ACHN (cell line): ENCODE measurements at regions not wholly inside any gene's neighbourhood (a gene's known extent, or its start where the extent isn't known, plus 50 kb on each side); places are given as distances from the start of the nearest gene placed in this dataset.

Experiments
- DNase-seq: peaks from one replicate; pipeline ENCODE4 v3.0.0-alpha.2; 2015
- in situ Hi-C: cut with HindIII; loops from 2 replicates; pipeline ENCODE4 v1.10.0; 2017; ENCODE audit warnings: low sequenced_read_pairs, low pct_ligation_motif_present, low pct_unique_long_range_greater_than_20kb

DNA sequence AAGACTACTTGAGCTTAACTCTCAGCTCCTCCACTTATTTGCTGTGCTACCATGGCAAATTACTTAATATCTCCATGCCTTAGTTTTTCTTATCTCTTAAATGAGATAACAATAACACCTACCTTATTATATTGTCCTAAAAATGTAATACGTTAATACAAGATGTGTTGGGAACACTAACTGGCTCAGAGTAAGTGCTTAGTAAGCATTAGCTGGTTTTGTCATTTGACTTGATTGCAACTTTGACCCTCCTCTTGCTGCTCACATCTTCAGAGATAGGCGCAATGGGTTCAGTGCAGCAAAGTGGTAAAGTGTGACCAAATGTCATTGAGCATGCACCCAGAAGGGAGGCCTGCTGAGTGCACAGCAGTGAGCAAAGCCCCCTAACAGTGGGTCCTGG lies 294.5 kb upstream of the CLNK start:
- DNase-seq: no peak
- in situ Hi-C loops: no loop called here

DNA sequence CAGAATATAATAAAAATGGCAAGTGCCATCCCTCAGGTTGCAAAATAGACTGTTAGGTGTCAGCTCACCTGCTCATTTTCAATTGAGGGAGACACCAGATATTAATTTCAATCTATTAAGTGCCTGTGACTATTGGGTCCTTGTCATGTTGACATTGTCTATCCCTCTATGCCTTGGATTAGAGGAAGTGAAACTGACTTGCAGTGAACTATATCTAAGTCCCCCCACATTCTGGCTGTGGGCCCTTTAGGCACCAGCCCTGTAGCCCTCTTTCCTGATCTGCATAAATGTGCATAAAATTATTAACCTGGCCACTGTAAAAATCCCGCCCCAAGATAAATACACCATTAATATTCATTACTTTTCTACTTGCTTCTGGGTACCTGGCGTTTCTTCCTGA lies 293.0 kb upstream of the CLNK start:
- DNase-seq: no peak
- in situ Hi-C loops: no loop called here

DNA sequence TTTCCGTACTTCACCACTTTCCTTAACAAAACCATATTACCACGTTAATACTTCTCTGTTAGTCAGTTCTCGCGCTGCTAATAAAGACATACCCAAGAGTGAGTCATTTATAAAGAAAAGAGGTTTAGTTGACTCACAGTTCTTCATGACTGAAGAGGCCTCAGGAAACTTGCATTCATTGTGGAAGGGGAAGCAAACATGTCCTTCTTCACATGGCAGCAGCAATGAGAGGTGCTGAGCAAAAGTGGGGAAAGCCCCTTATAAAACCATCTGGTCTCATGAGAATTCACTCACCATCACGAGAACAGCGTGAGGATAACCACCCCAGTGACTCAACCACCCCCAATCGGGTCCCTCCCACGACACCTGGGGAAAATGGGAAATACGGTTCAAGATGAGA lies 289.8 kb upstream of the CLNK start:
- no peak for DNase-seq

DNA sequence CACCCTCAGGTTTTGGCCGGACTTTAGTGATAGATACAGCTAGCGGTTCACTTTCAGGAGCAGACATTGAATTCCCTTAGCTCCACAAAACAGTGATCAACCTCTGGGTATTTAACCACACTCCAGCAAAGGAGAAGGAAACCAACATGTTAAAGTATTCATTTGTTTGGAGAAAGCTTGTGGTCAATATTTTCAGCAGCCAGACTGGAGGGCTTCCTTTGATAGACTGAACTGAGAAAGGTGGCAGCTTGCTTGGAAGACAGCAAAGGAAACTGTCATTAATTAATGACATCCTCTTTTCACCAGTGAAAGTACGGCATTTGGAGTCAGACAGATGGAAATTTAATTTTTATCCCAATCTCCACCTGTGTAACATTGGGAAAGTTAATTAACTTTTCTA lies 289.1 kb upstream of the CLNK start:
- DNase-seq: no peak
- in situ Hi-C loops: no loop called here

More for the DNA sequence above, 289.8 kb upstream of the CLNK start:
- in situ Hi-C loops: no loop called here

DNA sequence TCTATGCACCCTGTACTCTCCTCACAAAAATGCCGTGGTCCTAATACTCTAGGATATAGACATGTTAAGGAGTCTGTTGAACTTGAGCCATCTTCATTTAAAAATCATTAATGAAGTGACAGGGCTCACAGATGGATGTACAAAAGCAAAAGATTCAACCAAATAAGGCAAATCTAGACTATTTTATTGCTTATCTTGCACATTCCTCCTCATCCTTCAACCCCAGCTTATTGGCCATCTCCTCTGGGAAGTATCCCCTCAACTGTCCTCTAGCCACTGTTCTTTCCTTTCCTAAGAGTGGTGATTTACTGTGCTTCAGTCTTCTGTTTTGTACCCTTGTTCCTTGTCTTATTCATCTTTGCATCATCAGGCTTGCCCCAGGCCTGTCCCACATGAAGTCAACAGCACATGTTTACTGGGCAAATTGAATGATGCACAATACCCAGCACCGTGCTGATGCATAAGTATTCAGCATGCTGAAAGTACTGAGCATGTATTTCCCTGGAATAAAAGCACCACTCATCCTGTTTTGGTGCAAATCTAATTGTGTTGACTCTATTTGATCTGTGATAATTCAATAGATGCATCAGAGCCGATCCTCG lies 287.3 kb upstream of the CLNK start:
- in situ Hi-C loops: no loop called here

DNA sequence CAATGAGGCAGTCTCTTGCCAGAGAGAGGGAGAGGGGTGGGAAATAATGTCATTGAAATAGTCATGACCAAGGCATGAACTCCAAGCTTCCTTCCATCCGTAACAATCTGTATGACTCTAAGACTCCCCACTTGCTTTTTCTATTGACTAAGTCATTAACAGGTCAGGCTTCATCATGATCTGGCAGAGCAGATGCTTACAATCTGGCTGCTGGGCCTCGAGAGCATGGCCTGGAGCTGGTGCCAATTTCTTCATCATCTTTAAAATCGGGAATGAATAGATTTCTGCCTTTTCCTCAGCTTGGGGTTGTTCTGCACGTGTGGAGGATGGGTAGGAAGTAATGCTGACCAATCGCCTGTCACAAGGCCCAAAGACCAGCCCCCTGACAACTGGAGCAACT lies 280.6 kb upstream of the CLNK start:
- in situ Hi-C loops: no loop called here
- DNase-seq: no peak

More for the DNA sequence above, 287.3 kb upstream of the CLNK start:
- no peak for DNase-seq

DNA sequence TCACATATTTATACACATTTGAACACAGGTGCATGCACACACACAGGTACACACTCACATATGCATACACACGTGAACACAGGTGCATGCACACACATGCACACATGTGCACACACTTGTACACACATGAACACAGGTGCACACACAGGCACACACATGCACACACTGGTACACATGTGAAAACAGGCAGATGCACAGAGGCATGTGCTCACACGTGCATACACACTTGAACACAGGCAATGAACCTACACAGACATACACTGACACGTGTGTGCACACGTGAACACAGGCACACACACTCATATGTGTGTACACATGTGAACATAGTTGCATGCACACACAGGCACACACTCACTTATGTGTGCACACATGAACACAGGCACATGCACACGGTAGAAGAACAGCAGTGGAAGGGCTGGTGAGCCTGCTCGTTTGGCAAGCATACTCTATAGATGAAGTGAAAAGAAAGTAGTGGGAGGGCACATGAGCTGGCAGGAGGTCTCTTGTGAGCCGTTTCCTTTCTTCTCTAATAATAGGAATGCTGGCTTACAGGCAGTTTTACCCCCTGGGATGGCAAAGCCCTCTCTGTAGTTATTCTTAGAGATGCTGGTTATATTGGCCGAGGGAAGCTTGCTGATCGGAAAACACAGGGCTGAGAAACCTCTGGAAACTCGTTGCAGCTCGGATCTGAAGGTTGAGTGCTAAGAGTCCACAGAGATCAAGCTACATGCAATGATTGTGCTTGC lies 279.6 kb upstream of the CLNK start:
- DNase-seq: no peak
- in situ Hi-C loops: no loop called here

DNA sequence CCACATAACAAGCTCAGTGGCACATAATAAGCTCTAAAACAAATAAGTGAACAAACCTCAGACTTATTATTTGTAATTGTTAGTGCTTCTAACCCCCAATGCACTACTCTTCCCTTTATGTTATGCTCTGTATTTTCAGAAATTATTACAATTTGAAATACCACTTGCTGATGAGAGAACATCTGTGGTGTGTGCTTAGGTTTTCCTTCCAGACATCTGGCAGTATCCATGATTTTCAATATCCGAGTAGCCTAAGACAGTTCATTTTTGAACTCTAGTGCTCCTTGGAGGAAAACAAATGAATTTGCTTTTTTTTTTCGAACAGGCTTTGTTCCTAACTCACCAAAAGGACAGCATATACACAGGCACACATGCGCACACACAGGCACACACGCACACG lies 278.7 kb upstream of the CLNK start:
- DNase-seq: no peak
- in situ Hi-C loops: no loop called here

DNA sequence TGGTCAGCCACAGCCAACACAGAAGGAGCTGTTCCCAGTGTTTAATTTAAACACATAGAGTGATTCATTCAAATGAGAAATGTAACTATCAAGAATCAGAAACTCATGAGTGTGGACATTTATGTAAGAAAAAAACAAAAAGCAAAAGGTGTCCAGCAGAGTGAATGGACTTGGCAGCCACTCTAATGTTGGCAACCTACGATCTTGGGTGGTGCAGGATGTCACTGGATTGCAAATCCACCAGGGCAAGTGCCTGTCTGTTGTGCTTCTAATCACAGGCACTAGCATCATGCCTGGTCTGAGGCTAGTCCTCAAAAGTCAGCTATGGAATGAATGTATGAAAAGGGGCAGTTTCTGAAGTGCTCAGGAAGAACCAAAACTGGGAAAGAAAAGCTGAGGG lies 277.7 kb upstream of the CLNK start:
- no peak for DNase-seq
- in situ Hi-C loops: no loop called here

DNA sequence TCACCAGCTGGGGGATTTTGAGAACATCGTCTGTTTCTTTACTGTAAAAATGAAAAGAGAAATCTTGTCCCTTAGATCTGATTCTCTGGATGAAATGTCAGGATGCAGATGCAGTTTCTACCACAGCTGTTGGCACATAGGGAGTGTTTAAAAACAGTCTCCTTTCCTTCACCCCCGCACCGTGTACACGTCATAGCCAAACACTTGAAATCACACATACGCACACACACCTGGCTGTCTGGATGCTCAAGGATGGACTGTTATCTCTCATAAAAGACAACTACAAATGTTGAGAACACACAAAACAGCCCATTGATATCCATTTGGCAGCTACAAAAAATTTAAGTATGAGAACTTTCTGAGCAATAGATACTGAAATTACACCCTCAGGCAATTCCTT lies 275.8 kb upstream of the CLNK start:
- no peak for DNase-seq
- in situ Hi-C loops: no loop called here

DNA sequence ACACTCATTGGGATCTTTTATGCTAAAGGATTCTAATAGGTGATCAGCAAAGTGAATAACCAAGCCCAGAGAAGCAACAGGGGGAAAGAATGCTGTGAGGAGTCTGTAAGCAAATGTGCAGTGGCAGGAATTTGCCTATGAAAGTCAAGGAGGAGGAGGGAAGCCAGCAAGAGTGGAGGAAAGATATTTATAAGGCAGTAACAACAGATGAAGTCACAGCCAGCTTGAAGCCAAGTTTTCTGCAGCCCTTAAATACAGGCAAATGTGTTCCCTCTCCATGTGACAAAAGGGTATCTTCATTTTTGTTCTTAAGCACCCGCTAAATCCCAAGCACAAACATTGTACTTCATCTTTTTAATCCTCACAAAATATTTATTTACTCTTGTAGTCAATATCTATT lies 275.0 kb upstream of the CLNK start:
- no peak for DNase-seq

DNA sequence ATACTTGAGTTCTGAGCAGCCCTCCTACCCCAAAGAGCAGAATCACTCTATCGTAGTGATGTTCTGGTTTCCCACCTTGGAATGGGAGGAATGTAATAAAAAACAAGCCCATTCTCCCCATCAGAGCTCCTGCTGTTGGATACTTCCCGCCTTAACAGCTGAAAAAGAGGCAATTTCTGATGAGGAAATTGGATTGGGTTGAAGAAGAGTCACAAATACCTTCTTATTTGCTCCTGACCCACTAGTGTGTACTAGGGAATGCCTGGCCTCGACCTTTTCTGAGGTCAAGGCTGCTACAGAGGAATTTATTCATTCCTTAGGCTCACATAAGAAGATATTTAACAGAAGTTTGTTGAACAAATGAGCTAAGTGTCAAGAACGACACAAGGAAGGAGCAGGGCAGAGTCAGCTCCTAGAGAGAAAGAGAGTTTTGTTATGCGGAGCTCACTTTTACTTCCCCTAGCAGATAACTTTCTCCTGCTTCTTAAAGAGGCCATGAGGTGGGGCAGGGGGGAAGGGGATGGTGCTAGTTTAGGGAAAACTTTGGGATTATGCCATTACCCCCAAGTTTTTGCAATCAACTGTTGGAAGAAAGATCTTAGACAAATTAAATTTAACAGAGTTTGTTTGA lies 273.8 kb upstream of the CLNK start:
- no peak for DNase-seq
- in situ Hi-C loops: no loop called here

More for the DNA sequence above, 275.0 kb upstream of the CLNK start:
- in situ Hi-C loops: no loop called here

DNA sequence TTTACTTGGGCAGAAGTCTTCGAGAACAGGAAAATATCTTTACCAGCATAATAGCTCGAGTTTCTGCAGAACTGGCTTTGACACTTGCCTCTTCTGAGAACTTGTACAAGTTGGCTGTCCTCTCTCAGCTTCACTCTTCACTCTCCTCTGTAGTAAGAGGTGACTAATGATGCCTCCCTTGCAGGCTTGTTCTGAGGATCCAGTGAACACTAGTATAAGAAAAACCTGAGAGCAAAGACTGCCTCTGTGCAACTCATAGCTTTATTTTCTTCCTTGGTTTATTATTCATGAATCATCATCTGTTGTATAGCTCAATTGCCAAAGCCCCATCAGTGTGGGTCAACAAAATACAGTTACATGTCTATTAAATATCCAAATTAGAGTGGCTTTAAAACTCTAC lies 266.7 kb upstream of the CLNK start:
- no peak for DNase-seq
- in situ Hi-C loops: no loop called here

DNA sequence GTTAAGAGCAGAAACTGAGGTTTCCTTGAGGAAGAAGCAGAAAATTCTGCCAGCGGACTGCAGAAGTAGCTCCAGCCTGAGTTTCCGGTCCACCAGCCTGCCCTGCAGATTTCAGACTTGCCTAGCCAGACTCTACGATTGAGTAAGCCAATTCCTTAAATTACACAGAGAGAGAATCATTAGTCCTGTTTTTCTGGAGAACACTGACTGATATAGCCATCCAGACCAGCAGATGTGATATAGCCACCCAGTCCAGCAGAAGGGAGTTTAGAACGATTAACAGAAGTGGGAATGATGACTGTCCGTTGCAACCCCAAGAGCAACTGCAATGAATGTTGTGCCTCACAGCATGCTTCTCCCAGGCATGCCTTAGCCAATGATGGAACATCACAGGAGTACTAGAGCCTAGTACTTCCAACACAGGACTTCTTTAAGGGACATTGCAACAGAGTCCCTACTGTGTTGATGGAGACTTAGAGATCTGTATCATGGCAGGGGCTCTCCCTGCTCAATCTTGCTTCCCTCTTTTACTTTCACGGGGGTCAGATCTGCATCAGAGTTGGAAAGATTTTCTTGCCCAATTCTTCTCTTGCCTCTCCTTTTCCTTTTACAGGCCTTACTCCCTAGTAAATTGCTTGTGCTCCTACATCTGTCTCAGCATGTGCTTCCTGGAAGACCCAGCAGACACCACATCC lies 264.6 kb upstream of the CLNK start:
- no peak for DNase-seq
- in situ Hi-C loops: no loop called here

DNA sequence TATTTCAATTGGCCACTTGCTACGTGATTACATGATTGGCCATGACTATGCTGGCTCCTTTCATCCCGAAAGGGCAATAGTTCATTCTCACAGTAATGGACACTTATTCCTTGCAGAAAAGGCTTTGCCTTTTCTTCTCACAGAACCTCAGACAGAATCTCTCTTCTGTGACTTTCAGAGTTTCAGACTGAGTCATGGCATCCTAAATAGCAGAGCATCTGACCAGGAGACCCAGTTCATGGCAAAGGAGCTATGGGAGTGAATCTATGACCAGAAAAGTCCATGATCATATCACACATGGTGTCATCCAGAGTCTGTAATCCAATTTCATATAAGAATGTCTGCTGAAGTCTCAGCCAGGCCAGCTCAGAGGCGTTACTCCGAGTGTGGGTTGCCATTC lies 263.3 kb upstream of the CLNK start:
- no peak for DNase-seq
- in situ Hi-C loops: no loop called here

DNA sequence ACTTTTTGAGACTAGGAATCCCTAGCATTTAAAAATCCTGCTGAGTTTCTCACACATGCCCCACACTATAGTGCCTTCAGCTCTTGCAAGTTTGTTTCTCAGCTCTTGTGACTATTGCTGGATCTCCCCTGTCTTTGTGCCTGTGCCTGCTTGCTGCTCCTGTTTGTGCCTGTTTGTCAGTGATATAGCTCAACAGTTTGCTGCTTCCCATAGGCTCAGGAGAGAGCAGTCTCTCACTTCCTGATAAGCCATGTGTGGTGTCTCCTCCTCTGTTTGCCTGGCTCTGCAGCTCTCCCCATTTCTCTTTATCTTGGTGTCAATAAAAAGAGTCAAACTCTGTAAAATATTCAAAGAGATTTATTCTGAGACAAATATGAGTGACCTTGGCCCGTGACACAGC lies 259.8 kb upstream of the CLNK start:
- in situ Hi-C loops: no loop called here
- no peak for DNase-seq

DNA sequence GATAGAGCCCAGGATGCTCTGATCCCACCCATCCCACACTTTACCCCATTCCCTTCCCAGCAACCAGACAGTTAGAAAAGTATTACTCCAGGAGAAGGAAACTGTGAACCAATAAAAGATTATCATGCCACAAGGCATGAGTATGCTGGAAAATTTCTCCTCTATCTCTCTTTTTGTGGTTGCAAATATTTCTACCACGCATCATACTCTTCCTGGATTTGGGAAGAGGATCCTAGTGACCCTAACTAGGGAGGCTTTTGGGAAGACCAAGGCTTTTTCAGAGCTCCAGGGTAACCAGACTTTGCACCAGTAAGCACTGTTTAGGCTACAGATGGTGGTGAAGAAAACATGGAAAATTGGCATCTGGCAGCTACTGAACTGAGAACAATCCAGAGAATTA lies 257.6 kb upstream of the CLNK start:
- in situ Hi-C loops: no loop called here
- DNase-seq: no peak

DNA sequence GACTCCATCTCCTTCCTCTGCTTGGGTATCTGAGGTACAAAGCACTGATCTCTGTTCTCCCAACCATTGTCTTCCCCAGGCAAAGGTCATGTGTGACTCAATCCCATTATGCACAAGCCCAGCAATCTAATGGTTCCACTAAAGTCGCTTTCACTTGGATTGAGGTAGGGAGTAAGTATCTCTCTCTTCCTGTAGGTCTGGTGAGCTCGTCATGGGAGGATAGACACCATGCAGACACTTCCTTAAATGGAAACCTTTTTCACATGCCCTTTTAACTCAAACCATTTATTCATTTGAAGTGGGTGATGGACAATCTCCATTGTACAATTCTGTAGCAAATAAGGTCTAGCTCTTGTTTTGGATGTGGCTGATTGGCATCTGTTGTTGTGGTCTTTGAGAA lies 245.2 kb upstream of the CLNK start:
- in situ Hi-C loops: no loop called here
- DNase-seq: no peak

DNA sequence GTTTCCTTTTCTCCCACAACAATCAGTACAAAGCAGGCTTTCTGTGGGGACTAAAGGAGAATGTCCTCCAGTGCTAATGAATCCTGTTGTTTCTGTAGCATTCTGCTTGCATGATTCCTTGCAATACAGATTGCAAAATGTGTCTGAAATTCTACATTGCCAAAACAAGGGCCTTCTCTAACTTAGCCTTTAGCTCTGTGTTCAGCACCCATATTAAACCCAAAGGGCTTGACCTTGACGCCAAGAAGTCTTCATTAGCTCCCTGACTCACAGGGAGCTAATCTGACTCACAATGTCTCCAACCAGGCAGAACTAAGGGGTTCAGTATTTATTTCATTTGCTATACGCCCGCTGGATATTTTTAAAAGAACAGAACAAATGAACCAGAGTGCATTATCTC lies 241.4 kb upstream of the CLNK start:
- no peak for DNase-seq
- in situ Hi-C loops: no loop called here

DNA sequence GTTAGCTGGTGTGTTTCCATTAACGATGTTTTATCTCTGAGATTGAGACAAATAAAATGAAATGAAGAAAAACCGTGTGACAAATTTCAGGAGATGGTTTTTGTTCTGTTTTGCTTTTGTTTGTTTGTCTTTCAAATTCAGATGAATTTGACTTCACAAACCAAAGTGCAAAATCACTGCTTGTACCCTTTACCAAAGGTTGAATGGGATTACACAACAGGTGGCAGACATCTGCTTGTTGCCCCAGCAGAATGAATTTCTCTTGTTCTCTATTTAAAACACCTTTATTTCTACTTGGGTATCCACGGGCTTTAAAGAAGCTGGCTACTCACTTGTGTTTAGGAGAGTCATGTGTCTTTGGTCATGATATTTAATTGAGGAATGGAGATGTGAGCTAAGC lies 239.7 kb upstream of the CLNK start:
- in situ Hi-C loops: no loop called here
- no peak for DNase-seq
